ENCODE measurements at regions not wholly inside any gene's neighbourhood (a gene's known extent, or its start where the extent isn't known, plus 50 kb on each side); places are given as distances from the start of the nearest gene placed in this dataset.

- no peak for TF ChIP-seq TSHZ2 (CRISPR knock-in tag; IDR thresholded peaks at IDR 0.05)
- TF ChIP-seq PATZ1 (CRISPR knock-in tag; IDR thresholded peaks at IDR 0.05; ENCODE audit: borderline replicate concordance), result no peak
- no peak for TF ChIP-seq TOX (CRISPR knock-in tag; IDR thresholded peaks at IDR 0.05; ENCODE audit: borderline replicate concordance)
- no peak for TF ChIP-seq ZNF70 (CRISPR knock-in tag; IDR thresholded peaks at IDR 0.05)
- TF ChIP-seq SNAI2 (CRISPR knock-in tag; IDR thresholded peaks at IDR 0.05), result no peak
- no peak for TF ChIP-seq ZFP30 (CRISPR knock-in tag; IDR thresholded peaks at IDR 0.05)
- no peak for TF ChIP-seq OSR1 (CRISPR knock-in tag; IDR thresholded peaks at IDR 0.05)
- no peak for TF ChIP-seq GLIS3 (CRISPR knock-in tag; IDR thresholded peaks at IDR 0.05)
- no peak for TF ChIP-seq CSDC2 (CRISPR knock-in tag; IDR thresholded peaks at IDR 0.05)
These were observed 501.9 kb upstream of the C1orf87 start (continued) for GRCh38 chr1:60575326-60575977.

GRCh38 chr1:60573726-60574409 lies 500.3 kb upstream of the C1orf87 start:
- peak; percentile 77 for TF ChIP-seq ISL1 (CRISPR knock-in tag; IDR thresholded peaks at IDR 0.05)
- no peak for TF ChIP-seq BACH2 (CRISPR knock-in tag; IDR thresholded peaks at IDR 0.05; ENCODE audit: borderline replicate concordance)
- TF ChIP-seq ZNF565 (CRISPR knock-in tag; conservative IDR thresholded peaks at IDR 0.05; ENCODE audit: low read depth), result no peak
- TF ChIP-seq, protein P1, sequence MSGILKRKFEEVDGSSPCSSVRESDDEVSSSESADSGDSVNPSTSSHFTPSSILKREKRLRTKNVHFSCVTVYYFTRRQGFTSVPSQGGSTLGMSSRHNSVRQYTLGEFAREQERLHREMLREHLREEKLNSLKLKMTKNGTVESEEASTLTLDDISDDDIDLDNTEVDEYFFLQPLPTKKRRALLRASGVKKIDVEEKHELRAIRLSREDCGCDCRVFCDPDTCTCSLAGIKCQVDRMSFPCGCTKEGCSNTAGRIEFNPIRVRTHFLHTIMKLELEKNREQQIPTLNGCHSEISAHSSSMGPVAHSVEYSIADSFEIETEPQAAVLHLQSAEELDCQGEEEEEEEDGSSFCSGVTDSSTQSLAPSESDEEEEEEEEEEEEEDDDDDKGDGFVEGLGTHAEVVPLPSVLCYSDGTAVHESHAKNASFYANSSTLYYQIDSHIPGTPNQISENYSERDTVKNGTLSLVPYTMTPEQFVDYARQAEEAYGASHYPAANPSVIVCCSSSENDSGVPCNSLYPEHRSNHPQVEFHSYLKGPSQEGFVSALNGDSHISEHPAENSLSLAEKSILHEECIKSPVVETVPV (CRISPR knock-in tag; IDR thresholded peaks at IDR 0.05), result no peak
- no peak for TF ChIP-seq SNAI2 (CRISPR knock-in tag; IDR thresholded peaks at IDR 0.05)
- TF ChIP-seq, protein P2, sequence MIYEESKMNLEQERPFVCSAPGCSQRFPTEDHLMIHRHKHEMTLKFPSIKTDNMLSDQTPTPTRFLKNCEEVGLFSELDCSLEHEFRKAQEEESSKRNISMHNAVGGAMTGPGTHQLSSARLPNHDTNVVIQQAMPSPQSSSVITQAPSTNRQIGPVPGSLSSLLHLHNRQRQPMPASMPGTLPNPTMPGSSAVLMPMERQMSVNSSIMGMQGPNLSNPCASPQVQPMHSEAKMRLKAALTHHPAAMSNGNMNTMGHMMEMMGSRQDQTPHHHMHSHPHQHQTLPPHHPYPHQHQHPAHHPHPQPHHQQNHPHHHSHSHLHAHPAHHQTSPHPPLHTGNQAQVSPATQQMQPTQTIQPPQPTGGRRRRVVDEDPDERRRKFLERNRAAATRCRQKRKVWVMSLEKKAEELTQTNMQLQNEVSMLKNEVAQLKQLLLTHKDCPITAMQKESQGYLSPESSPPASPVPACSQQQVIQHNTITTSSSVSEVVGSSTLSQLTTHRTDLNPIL (CRISPR knock-in tag; IDR thresholded peaks at IDR 0.05; ENCODE audit: low read depth), result peak; percentile 49; the same call in 1 of the 2 replicates
- TF ChIP-seq GLIS3 (CRISPR knock-in tag; IDR thresholded peaks at IDR 0.05), result no peak
- no peak for TF ChIP-seq CSDC2 (CRISPR knock-in tag; IDR thresholded peaks at IDR 0.05)
- no peak for TF ChIP-seq TSHZ2 (CRISPR knock-in tag; IDR thresholded peaks at IDR 0.05)
- TF ChIP-seq ZFP30 (CRISPR knock-in tag; IDR thresholded peaks at IDR 0.05), result no peak
- TF ChIP-seq ARNTL (CRISPR knock-in tag; IDR thresholded peaks at IDR 0.05; ENCODE audit: borderline replicate concordance, low read depth), result no peak
- no peak for TF ChIP-seq ESRRG (CRISPR knock-in tag; IDR thresholded peaks at IDR 0.05)
- TF ChIP-seq ZNF70 (CRISPR knock-in tag; IDR thresholded peaks at IDR 0.05), result no peak
- TF ChIP-seq ZFP3 (CRISPR knock-in tag; IDR thresholded peaks at IDR 0.05), result no peak
- TF ChIP-seq TCF4 (CRISPR knock-in tag; IDR thresholded peaks at IDR 0.05; ENCODE audit: borderline replicate concordance), result no peak
- no peak for TF ChIP-seq RARB (CRISPR knock-in tag; IDR thresholded peaks at IDR 0.05)
- 0 out of 2 replicates have a peak, but pooled peaks have one; percentile 37 for TF ChIP-seq PATZ1 (CRISPR knock-in tag; IDR thresholded peaks at IDR 0.05; ENCODE audit: borderline replicate concordance)
- TF ChIP-seq ZNF8 (CRISPR knock-in tag; IDR thresholded peaks at IDR 0.05), result no peak
- TF ChIP-seq POU6F1 (CRISPR knock-in tag; IDR thresholded peaks at IDR 0.05; ENCODE audit: borderline replicate concordance, low read depth), result no peak
- no peak for TF ChIP-seq TOX (CRISPR knock-in tag; IDR thresholded peaks at IDR 0.05; ENCODE audit: borderline replicate concordance)
- no peak for TF ChIP-seq ZC3H10 (CRISPR knock-in tag; IDR thresholded peaks at IDR 0.05)
- no peak for TF ChIP-seq OSR1 (CRISPR knock-in tag; IDR thresholded peaks at IDR 0.05)
- no peak for TF ChIP-seq PPARA (CRISPR knock-in tag; IDR thresholded peaks at IDR 0.05; ENCODE audit: borderline replicate concordance)

More at GRCh38 chr1:60573726-60574409, 500.3 kb upstream of the C1orf87 start:
- peak; percentile 70 for ATAC-seq
